ENCODE measurements at regions not wholly inside any gene's neighbourhood (a gene's known extent, or its start where the extent isn't known, plus 50 kb on each side); places are given as distances from the start of the nearest gene placed in this dataset.
"Not testable (repeated sequence)": the region's sequence is repeated elsewhere in the genome, so short reads cannot be mapped to it uniquely, and the experiment has no call there.

DNA sequence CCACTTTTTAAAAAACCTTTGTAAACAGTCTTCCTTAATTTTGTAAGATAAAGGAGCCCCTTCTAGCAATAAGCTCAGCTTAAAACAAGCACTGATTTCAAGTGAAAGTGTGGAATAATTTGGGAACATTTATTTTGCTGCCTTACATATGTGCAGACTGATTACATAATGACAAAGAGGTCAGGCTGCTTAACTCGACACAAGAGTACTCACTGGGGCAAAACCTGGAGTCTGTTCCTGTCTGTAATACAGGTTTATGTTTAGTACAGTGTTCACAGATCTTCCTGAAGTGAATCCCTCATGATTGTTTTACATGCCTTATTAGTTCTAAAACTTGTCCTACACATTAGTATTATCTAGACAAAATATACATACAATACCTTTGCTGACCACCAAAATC, 609.8 kb downstream of the LMO7 start:
- DNase-seq: no peak

DNA sequence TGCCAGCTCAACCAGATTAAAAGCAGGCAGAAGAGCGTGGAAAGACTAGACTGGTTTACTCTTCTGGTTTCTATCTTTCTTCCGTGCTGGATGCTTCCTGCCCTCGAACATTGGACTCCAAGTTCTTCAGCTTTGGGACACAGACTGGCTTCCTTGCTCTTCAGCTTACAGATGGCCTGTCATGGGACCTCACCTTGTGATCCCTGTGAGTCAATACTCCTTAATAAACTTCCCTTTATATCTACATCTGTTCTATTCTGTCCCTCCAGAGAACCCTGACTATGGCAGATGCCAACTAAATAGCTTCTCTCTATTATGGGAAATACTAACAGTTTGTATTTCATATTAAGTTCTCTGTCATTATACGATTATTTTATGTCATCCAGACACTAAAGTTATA, 609.1 kb downstream of the LMO7 start:
- DNase-seq: no peak

DNA sequence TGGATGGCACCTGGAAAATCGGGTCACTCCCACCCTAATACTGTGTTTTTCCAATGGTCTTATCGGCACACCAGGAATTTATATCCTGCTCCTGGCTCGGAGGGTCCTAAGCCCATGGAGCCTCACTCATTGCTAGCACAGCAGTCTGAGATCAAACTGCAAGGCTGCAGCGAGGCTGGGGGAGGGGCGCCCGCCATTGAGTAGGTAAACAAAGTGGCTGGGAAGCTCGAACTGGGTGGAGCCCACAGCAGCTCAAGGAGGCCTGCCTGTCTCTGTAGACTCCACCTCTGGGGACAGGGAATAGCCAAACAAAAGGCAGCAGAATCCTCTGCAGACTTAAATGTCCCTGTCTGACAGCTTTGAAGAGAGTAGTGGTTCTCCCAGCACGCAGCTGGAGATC, 607.0 kb downstream of the LMO7 start:
- DNase-seq: not testable (repeated sequence)

DNA sequence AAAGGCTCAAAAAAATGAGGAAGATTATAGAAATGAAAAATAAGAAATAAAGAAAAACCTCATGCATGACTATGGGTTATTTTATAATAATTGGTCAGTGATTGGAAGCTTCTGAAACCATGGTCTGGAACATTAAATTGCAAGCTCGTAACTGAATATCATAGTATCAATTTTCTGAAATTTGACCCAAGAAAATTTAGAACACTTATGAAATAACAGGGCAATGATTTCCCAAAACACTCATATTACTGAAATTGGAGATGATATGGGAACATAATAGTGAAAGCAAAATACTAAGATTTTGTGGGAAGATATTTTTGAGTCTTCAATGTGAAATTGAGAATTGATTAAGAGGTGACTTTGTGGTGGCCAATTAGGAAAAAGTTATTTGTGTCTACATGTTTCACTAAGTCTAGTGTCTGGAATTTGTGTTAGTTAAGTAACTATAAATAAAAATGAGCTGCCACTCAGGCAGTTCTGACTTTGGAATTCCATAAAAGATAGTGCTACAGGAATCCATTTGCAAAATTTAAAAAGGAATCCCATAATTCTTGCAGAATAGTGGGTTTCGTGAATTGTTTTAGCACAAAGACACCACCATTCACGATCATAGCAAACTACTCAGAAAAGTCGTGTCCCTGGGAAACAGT, 603.0 kb downstream of the LMO7 start:
- DNase-seq: no peak

DNA sequence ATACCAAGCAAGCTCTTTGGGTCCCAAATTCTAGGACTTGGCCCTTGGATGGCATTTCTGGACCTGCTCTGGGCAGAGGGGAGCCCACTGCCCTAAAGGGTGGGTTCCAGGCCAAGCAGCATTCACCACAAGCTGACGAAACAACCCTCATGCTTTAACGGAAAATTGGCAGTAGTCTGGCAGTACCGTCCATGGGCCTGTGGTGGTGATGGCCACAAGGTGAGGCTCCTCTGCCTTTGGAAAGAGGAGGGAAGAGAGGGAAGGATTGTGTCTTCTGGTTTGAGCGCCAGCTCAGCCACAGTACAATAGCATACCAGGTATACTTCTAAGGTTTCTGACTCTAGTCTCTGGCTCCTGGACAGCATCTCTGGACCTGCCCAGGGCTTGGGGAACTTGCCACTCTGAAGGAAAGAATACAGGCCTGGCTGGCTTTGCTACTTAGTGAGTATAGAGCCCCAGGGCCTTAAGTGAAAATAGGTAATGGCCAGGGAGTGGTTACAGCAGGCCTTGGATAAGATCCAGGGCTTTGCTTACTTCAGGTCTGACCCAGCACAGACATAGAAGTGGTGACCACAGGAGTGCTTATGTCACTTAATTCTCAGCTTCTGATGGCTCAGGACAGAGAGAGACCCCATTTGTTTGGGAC, 595.5 kb downstream of the LMO7 start:
- DNase-seq: no peak

DNA sequence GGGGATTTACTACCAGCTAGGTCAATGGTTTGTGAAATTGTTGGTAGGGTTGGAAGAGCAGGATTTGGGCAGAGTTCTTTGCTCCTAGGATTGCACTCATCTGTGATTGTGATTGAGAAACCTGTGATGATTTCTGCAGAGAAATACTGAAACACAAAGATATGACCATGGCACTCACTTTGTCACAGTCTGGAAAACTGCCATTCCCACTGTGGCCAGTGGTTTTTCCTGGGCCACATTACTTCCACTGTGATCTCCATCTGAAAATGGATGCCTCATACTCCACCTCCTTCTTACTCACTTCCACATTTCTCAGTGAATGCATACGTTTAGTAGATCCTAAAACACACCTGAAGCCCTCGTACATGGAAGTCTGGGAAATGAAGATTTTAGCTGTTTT, 593.2 kb downstream of the LMO7 start:
- DNase-seq: no peak

DNA sequence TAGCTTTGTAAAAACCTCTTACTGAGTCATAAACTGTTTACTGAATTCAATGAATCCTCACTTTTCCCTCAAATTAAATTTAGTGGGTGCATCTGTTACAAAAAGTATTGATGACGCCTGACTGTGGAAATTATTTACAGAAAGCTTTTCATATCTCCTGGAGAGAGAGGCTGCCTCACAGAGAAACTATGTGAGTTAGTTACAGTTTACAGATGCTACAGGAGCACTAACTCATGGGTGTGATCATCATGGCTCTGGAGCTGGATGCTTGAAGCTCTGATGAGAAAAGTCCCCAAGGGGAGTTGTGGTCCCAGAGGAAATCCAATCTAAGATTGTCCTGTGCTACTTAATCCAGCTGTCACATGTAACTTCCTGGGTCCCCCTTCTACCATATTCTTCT, 590.8 kb downstream of the LMO7 start:
- DNase-seq: no peak

DNA sequence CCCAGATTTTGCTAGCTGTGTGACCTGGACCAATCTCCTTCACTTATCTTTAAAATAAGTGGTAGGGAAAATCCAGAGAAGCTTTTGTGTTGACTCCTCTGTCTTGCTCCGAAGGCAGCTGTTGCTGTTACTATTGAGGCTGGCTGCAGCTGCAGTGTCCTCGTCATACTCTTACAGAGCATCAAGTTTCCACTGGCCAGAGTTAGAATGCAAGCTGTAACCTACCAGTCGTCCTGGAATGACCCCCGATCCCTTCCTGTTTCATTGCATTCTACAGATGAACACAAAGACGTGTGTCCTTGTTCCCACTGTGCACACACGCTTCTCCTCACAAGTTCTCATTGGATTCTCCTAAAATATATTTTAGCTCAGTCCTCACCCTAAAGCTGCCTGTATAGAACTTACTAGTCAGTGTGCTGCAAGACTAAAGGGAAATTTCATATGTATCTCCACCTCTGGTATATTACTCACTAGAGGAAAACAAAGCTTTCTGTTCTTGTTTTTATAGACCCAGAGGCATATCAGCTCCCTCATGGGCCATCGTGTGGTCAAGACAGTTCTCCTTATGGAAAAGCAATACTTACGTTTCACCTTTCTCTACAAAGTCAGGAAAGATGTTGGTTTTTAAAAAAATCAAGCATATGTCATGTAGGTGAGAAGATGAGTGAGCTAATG, 589.8 kb downstream of the LMO7 start:
- DNase-seq: no peak

DNA sequence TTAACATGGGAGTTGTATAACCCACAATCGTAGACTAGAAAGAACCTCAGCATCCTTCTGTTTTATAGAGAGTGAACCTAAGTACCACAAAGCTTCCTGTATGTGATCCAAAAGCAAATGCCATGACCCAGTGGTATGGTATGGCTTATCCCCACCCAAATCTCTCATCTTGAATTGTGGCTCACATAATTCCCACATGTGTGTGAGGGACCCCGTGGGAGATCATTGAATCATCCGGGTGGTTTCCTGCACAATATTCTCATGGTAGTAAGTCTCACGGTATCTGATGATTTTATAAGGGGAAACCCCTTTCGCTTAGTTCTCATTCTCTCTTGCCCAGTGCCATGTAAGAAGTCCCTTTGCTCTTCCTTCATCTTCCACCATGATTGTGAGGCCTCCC, 587.9 kb downstream of the LMO7 start:
- DNase-seq: no peak

DNA sequence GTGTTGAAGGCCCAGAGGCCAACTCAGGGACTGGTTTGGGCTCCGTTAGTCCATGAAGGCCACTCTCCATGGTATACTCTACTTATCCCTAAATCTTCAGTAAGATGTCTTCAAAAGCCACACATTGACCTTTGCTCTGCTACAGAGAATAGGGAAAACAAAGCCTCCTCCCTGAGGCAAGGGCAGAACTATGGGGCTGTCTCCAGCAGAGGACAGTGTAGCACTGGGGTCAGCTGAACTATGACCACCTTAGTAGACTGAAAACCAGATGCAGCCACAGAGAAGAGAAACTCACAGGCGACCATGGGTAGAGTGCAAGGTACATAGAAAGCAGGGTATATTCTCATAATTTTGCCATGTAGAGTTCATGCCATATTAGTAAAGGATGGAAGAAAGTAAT, 587.4 kb downstream of the LMO7 start:
- no peak for DNase-seq

DNA sequence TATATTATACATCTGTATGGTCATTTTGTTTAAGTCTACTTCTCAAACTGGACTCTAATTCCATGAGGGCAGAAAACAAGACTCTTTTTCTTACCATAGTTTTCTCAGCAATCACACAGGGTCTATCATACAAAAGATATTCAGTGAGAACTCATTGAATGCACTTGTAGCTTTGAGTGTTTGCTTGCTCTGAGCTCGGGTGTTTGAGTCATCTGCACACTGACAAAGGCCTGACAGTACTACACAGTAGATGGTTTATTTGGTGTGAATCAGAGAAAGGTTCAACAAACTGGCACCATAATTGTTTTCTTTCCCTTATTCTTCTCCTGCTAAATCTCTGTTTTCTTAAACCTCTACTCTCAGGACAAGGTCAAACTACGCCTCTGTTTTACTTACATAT, 586.4 kb downstream of the LMO7 start:
- no peak for DNase-seq

DNA sequence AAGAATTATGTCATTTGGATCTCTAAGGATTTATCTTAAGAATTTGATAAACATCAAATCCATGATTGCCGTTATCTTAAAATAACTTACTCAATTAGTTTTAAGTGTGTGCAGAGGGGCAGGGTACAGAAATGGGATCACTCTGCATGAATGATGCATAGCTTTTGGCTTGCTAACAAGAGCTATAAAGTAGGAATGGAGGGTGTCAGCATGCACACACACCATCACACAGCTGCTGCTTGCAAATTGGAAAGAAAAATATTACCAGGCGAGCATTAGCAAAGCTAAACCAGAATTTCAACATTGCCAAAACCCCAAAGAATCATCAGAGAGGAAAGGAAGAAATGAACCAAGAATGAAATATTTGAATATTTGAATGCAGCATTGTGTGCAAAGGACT, 580.6 kb downstream of the LMO7 start:
- no peak for DNase-seq

DNA sequence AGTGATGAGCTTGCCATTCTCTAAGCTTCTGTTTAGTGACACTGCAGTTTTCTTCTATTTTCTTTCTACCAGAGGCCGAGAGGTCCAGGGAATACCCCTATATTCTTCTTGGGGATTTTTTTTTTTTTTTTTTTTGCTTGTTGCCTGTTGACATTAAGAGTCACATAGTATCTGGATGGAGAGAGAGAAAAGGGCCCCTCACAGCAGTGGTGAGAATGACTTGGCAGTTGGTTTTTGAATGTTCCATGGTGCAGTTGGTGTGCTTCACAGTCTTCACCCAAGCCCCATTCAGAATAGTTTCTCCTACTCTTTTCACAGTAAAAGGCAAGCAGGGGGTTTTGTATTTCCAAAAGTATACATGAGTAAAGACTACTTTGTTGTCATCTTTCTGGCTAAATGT, 577.9 kb downstream of the LMO7 start:
- DNase-seq: no peak

DNA sequence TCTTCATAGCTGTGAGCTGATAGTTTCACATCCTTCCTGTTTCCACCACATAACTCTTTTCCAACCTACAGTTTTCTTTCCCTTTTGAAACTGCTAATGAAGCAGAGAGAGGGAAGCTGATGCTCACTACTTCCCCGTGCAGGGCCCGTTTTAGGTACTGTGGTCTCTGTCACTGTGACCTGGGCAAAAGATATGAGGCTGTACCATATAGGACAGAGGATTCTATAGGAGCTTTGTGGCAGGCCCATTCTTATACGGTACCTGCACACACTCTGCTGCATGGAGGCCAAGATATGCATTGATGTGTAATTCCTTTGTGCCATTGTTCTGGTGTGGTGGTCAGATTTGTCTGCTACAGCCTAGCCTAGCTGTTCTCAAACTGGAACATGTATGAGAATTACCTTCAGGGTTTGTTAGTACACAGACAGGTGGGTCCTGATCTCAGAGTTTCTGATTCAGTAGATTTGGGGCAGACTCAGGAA, 577.3 kb downstream of the LMO7 start:
- no peak for DNase-seq

DNA sequence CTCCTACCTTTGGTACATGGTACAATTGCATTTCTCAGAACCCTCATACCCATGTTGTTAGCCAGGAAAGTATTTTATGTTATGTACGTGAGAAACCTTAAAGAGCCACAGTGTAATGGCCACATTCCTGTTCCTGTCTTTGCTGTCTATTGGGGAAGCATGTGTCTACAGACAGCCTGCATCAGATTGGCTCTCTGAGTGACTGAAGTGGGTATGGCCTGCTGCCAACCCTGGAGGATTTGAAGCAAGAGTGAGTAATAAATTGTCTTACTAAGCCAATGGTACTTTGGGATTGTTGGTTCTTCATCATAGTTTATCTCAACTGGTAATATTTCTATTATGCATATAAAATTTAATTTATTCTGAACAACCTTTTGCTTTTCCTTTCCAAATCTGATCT, 574.1 kb downstream of the LMO7 start:
- DNase-seq: no peak

DNA sequence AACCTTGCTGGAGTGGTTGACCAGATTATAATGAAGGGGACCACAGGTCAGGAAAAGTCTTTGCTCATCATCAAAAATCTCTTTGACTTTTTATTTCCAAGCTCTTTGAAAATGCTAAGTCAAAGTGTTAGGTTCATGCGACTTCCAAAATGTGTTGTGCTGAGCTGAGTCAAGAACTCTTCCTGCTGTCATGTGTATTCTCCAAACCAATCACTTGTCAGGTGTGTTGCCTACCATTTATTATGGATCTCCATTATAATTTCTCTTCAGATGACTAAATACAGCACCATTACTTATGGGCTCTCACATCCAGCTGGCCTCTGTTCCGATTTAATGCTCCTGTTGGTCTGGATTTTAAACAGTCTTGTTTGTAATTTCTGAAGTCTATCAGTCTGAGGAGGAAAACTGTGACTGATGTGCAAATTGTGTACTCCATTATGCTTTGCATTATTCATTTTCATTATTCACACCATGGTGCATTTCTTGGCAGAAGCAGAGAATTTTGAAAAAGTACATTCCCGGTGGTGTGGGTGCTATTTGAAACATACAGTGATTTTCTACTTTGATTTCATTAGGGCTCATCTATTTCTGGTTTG, 562.5 kb downstream of the LMO7 start:
- no peak for DNase-seq

DNA sequence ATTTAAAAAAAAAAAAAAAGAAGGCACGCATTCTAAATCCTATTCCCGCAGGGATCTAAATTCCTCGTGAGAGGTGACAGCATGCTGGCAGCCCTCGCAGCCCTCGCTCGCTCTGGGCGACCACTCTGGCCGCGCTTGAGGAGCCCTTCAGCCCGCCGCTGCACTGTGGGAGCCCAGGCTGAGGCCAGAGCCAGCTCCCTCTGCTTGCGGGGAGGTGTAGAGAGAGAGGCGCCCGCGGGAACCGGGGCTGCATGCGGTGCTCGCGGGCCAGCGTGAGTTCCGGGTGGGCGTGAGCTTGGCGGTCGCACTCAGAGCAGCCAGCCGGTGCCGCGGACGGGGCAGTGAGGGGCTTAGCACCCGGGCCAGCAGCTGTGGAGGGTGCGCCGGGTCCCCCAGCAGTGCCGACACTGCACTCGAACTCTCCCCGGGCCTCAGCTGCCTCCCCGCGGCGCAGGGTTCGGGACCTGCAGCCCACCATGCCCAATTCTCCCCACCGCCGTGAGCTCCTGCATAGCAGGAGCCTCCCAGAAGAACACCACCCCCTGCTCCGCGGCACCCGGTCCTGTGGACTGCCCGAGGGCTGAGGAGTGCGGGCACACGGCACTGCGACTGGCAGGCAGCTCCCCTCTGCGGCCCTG, 553.9 kb downstream of the LMO7 start:
- no peak for DNase-seq

DNA sequence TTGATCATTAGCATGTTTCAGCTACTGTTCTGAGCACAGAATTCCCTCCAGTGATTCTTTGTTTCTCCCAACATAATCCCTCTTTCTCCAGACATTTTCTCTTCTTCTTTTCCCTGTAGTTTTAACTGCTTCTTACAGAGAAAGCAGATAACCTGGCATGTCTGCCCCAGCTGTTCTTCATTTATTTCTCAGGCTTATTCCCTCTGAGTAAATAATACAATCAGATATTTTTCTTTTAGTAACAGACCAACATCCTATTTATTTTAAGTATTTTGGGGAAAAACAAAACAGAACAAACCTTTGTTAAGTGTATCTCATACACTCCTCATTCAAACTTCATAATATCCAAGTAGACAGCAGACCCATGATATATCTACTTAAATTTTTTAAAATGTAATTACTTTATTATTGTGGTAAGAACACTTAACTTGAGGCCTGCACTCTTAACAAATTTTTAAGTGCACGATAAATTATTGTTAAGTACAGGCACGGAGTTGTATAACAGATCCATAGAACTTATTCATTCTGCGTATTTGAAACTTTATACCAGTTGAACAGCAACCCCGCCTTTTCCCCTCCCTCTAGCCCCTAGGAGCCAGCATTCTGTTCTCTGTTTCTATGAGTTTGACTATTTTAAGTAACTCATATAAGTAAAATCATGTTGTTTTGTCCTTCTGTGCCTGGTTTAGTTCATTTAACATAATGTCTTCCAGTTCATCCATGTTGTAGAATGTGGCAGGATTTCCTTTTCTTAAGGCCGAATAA, 540.0 kb downstream of the LMO7 start:
- DNase-seq: no peak

DNA sequence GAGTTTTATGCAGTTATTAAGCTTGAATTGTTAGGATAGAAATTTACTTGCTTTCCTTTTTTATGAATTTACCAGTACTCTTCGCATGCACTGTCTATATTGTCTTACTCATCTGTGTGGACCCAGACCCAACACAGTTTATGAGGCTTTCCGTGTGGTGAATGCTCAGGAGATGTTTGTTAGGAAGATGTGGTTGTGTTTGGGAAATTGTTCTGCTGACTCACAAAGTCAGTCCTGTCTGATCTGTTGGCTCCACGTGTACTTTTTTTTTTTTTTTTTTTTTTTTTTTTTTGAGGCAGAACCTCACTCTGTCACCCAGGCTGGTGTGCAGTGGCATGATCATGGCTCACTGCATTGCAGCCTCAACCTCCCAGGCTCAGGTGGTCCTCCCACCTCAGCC, 532.5 kb downstream of the LMO7 start:
- no peak for DNase-seq

DNA sequence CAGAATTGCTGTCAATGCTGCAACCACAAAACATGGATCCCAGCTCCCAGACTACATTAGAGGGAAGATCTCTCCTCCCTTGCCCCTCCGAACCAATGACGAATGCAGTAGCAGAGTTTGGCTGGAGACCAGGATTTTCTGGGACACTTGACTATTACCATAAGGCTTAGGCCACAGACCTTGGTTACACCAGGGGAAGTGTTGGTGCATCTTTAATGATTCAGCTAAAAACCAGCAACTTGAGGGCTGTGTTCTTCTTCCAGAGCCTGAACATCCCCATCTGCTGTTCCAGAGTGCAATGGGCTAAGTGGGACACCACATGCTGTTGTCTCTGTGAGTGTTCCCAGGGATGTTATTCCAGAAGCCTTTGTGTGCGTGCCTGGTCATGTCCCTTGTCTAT, 528.2 kb downstream of the LMO7 start:
- DNase-seq: no peak

DNA sequence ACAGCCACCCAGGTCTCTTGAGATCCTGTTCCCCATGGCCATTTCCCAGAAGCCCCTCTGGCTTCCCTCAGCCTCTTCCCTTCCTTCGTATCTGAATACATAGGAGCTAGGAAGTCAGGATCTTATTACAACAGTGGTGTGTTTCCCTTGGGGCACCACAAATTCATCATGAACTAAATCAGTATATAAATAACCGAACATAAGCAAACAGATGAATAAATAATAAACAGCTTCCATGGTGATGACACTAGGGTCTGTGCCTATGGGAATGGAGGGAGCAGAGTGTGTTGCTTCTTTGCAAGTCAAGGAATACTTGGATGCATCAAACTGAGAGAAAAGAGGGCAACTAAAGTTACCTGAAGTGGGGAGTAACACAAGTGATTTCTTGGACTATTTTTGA, 527.6 kb downstream of the LMO7 start:
- DNase-seq: no peak
